ENCODE measurements at regions not wholly inside any gene's neighbourhood (a gene's known extent, or its start where the extent isn't known, plus 50 kb on each side); places are given as distances from the start of the nearest gene placed in this dataset.

- H3K4me1 ChIP-seq (replicated peaks in 1 of 4; ENCODE audit: control insufficient read depth in 3 of 4, insufficient read depth in 4 of 4, low read length in 3 of 4): no peaks in the 10 kb centered on the region
- no peak overlapping the region for H3K9ac ChIP-seq (replicated peaks in 1 of 4; ENCODE audit: extremely low read depth in 1 of 4, low read depth in 3 of 4, low read length in 3 of 4)
- ChIA-PET CTCF (ENCODE audit: partially characterized antibody) (no interaction called here), POLR2A (ENCODE audit: partially characterized antibody) (no interaction called here)
- no peak for DNase-seq (ENCODE audit: low read depth in 1 of 2, low spot score in 2 of 2)
- FAIRE-seq: no peak
- H3K79me2 ChIP-seq (ENCODE audit: control insufficient read depth in 1 of 2, insufficient read depth in 2 of 2, low read length in 2 of 2): no peaks in the 10 kb centered on the region
- no peak overlapping the region for H3K27ac ChIP-seq (ENCODE audit: low read depth, low read length)
- H3K14ac ChIP-seq (ENCODE audit: insufficient read length): no peak overlapping the region
- H4K91ac ChIP-seq (replicated peaks; ENCODE audit: insufficient read length, low read length): no peak overlapping the region
- no peak overlapping the region for H3K56ac ChIP-seq (replicated peaks; ENCODE audit: insufficient read length, low read depth, low read length)
- WGBS, 2 experiments (ENCODE audit: extremely low coverage in 1 of 2, insufficient coverage in 1 of 2, insufficient read length in 1 of 2, insufficient replicate concordance in 2 of 2, low coverage in 1 of 2, low lambda C conversion rate in 2 of 2, missing lambda C conversion rate in 1 of 2): 93% methylated on average over 2 of the region's 2 CpGs; no CpG with 5 or more reads in 1 of the 2 experiments
- H3K4ac ChIP-seq (replicated peaks; ENCODE audit: insufficient read length, low read depth, low read length): no peak overlapping the region
- no peaks in the 10 kb centered on the region for H3K27me3 ChIP-seq (replicated peaks in 1 of 4; ENCODE audit: control insufficient read depth in 3 of 4, extremely low read depth in 1 of 4, insufficient read depth in 3 of 4, low read length in 3 of 4)
- no peak overlapping the region for H2BK5ac ChIP-seq (ENCODE audit: low read depth, low read length)
- no peaks in the 10 kb centered on the region for H3K9me3 ChIP-seq (ENCODE audit: insufficient read depth in 2 of 2, low read depth in 1 of 2, low read length in 1 of 2)
- no peaks in the 10 kb centered on the region for H3K79me1 ChIP-seq (ENCODE audit: low read depth, low read length)
- no peak overlapping the region for H2AK5ac ChIP-seq (ENCODE audit: low read depth, low read length)
- H3K23ac ChIP-seq (ENCODE audit: insufficient read length): no peak overlapping the region
- no peak overlapping the region for H2BK15ac ChIP-seq (ENCODE audit: low read length)
- no peaks in the 10 kb centered on the region for H4K20me1 ChIP-seq (replicated peaks in 1 of 2; ENCODE audit: control insufficient read depth in 1 of 2, insufficient read depth in 2 of 2, low read length in 2 of 2)
- H2BK120ac ChIP-seq (replicated peaks; ENCODE audit: low read depth, low read length): no peak overlapping the region
- H3K18ac ChIP-seq (ENCODE audit: extremely low read depth, low read length): no peak overlapping the region
- no peak overlapping the region for H3K4me2 ChIP-seq (ENCODE audit: insufficient read depth in 1 of 2, low read depth in 2 of 2, low read length in 2 of 2)
- no peak overlapping the region for H2BK12ac ChIP-seq (ENCODE audit: low read depth, low read length)
- H3K36me3 ChIP-seq (ENCODE audit: control insufficient read depth in 2 of 4, insufficient read depth in 4 of 4, low read length in 3 of 4): no peaks in the 10 kb centered on the region
- no peaks in the 10 kb centered on the region for H3K23me2 ChIP-seq (ENCODE audit: low read depth, low read length)
- no peak overlapping the region for H3K4me3 ChIP-seq (ENCODE audit: extremely low read depth in 1 of 4, insufficient read depth in 2 of 4, low read depth in 3 of 4, low read length in 4 of 4)
- H4K5ac ChIP-seq (ENCODE audit: insufficient read length, low read depth, low read length): no peak overlapping the region
- H4K8ac ChIP-seq (ENCODE audit: extremely low read depth, insufficient read depth, low read length): no peak overlapping the region
- no peak overlapping the region for H2BK20ac ChIP-seq (ENCODE audit: low read length)
- no peak overlapping the region for H2AFZ ChIP-seq (ENCODE audit: low read length)
- TF ChIP-seq RFX5 (IDR thresholded peaks at IDR 0.05; ENCODE audit: borderline replicate concordance, low read depth, low read length) (no peak), MAX (IDR thresholded peaks at IDR 0.05) (no peak), SIX5 (IDR thresholded peaks at IDR 0.05; ENCODE audit: low read depth, low read length) (no peak), SP2 (IDR thresholded peaks at IDR 0.05; ENCODE audit: low read length) (no peak), KDM5A (IDR thresholded peaks at IDR 0.05; ENCODE audit: low read length) (no peak), CBX5 (IDR thresholded peaks at IDR 0.05; ENCODE audit: low read depth, low read length) (no peak), GABPA (IDR thresholded peaks at IDR 0.05; ENCODE audit: borderline replicate concordance, insufficient read depth, low read length) (no peak)
These were observed 523.4 kb downstream of the TENT5A start for GRCh38 chr6:81228912-81229555.

Data from H1 (cell line).